ENCODE measurements at regions not wholly inside any gene's neighbourhood (a gene's known extent, or its start where the extent isn't known, plus 50 kb on each side); places are given as distances from the start of the nearest gene placed in this dataset.

- WGBS = 75% methylated on average over 4 of the region's 4 CpGs
- H3K9me3 ChIP-seq (ENCODE audit: control insufficient read depth in 4 of 4, low read length in 3 of 4) = no peaks in the 10 kb centered on the region
- H3K27ac ChIP-seq (ENCODE audit: low read depth in 1 of 2, low read length in 2 of 2) = no peak overlapping the region
- H3K4me3 ChIP-seq (ENCODE audit: low read depth in 1 of 3, low read length in 3 of 3) = no peak overlapping the region
- no peaks in the 10 kb centered on the region for H3K36me3 ChIP-seq (ENCODE audit: control insufficient read depth in 4 of 4, insufficient read depth in 3 of 4, low read depth in 1 of 4, low read length in 3 of 4)
- no peaks in the 10 kb centered on the region for H3K4me1 ChIP-seq (ENCODE audit: control insufficient read depth in 4 of 4, insufficient read depth in 4 of 4, low read length in 3 of 4)
- no peaks in the 10 kb centered on the region for H3K27me3 ChIP-seq (ENCODE audit: control insufficient read depth in 4 of 4, insufficient read depth in 4 of 4, low read length in 3 of 4)
- H3K9ac ChIP-seq (ENCODE audit: low read depth in 1 of 2, low read length in 2 of 2) = no peak overlapping the region
- DNase-seq (ENCODE audit: low spot score) = no peak
- TF ChIP-seq FOXA1 (IDR thresholded peaks at IDR 0.05) (no peak), CTCF (IDR thresholded peaks at IDR 0.05; ENCODE audit: low read depth, low read length, missing input control) (no peak), ATF3 (IDR thresholded peaks at IDR 0.05) (no peak), MAX (IDR thresholded peaks at IDR 0.05) (no peak), JUND (IDR thresholded peaks at IDR 0.05) (no peak), SP1 (IDR thresholded peaks at IDR 0.05) (no peak), HNF4A (conservative IDR thresholded peaks at IDR 0.05) (no peak), EGR1 (IDR thresholded peaks at IDR 0.05; ENCODE audit: low read depth in 2 of 2) (no peak), FOXA2 (IDR thresholded peaks at IDR 0.05) (no peak), HNF4G (IDR thresholded peaks at IDR 0.05) (no peak)
Observed at GRCh38 chr2:67612576-67613042, 215.5 kb downstream of the ETAA1 start.

GRCh38 chr2:67613227-67613626, 216.1 kb downstream of the ETAA1 start:
- DNase-seq (ENCODE audit: low spot score) = no peak
- Histone ChIP-seq H3K27ac (ENCODE audit: low read depth in 1 of 2, low read length in 2 of 2) (no peak overlapping the region), H3K27me3 (ENCODE audit: control insufficient read depth in 4 of 4, insufficient read depth in 4 of 4, low read length in 3 of 4) (no peaks in the 10 kb centered on the region), H3K4me3 (ENCODE audit: low read depth in 1 of 3, low read length in 3 of 3) (no peak overlapping the region), H3K4me1 (ENCODE audit: control insufficient read depth in 4 of 4, insufficient read depth in 4 of 4, low read length in 3 of 4) (no peaks in the 10 kb centered on the region), H3K36me3 (ENCODE audit: control insufficient read depth in 4 of 4, insufficient read depth in 3 of 4, low read depth in 1 of 4, low read length in 3 of 4) (no peaks in the 10 kb centered on the region), H3K9me3 (ENCODE audit: control insufficient read depth in 4 of 4, low read length in 3 of 4) (no peaks in the 10 kb centered on the region), H3K9ac (ENCODE audit: low read depth in 1 of 2, low read length in 2 of 2) (no peak overlapping the region)
- WGBS = 65% methylated on average over 1 of the region's 1 CpG
- no peak for TF ChIP-seq CTCF (IDR thresholded peaks at IDR 0.05; ENCODE audit: low read depth, low read length, missing input control)
- no peak for TF ChIP-seq GABPA (IDR thresholded peaks at IDR 0.05 in 1 of 2, conservative IDR thresholded peaks at IDR 0.05 in 1 of 2)
- no peak for TF ChIP-seq RAD21 (IDR thresholded peaks at IDR 0.05)
- no peak for TF ChIP-seq RXRA (IDR thresholded peaks at IDR 0.05)
- TF ChIP-seq FOXA1 (IDR thresholded peaks at IDR 0.05) = no peak
- no peak for TF ChIP-seq SP1 (IDR thresholded peaks at IDR 0.05)
- TF ChIP-seq NR2F2 (IDR thresholded peaks at IDR 0.05) = no peak
- no peak for TF ChIP-seq HNF4A (conservative IDR thresholded peaks at IDR 0.05)
- no peak for TF ChIP-seq JUND (IDR thresholded peaks at IDR 0.05)
- no peak for TF ChIP-seq MAX (IDR thresholded peaks at IDR 0.05)
- TF ChIP-seq HNF4G (IDR thresholded peaks at IDR 0.05) = no peak
- TF ChIP-seq FOXA2 (IDR thresholded peaks at IDR 0.05) = no peak
- TF ChIP-seq ATF3 (IDR thresholded peaks at IDR 0.05) = no peak
